LHCN-M2 (cell line): ENCODE measurements at regions not wholly inside any gene's neighbourhood (a gene's known extent, or its start where the extent isn't known, plus 50 kb on each side); places are given as distances from the start of the nearest gene placed in this dataset.
"Not testable (repeated sequence)": the region's sequence is repeated elsewhere in the genome, so short reads cannot be mapped to it uniquely, and the experiment has no call there.

Source experiments
- DNase-seq: peaks from one replicate; pipeline ENCODE4 v3.0.0-alpha.2; 2012; ENCODE audit warnings: low read depth

- no peak for DNase-seq
These were observed 614.1 kb upstream of the NECTIN3 start for GRCh38 chr3:110457508-110457907.

GRCh38 chr3:110459021-110459420 is 612.6 kb upstream of the NECTIN3 start:
- DNase-seq: peak; percentile 69

DNA sequence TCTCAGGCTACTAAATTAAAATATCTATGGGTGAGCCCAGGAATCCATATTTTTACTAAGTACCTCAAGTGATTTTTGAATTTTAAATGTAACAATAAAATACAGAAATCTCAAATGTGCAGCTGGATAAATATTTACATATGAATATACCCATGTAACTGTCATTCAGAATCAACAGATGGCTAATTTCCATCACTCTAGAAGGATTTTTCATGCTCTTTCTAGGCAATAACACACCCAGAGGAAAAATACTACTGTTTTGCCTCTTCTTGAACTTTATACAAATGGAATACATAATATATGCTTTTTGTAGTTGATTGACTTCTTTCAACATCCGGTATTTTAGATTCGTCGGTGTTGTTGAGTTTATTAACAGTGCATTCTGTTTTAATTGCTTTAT is 601.3 kb upstream of the NECTIN3 start:
- peak; percentile 26 for DNase-seq

- no peak for DNase-seq
These were observed 598.2 kb upstream of the NECTIN3 start for GRCh38 chr3:110473405-110473804.

DNA sequence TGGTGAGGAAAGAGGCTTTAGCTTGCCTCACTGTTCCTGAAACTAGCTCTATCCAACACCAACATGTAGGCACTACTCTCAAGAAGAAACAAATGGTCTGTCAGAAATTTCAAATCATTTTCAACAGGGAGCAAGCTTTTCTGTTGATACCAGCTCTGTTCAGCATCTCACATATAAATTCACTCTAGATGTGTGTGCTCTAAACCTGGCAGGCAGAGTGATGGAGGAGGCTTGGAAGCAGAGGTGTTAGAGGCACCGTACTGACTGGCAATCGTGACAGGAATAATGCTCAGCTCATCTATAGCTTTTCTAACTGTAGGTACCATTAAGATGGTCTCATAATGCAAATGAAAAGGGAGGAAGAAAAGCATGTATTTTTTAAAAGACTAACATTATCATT is 597.2 kb upstream of the NECTIN3 start:
- DNase-seq: no peak

DNA sequence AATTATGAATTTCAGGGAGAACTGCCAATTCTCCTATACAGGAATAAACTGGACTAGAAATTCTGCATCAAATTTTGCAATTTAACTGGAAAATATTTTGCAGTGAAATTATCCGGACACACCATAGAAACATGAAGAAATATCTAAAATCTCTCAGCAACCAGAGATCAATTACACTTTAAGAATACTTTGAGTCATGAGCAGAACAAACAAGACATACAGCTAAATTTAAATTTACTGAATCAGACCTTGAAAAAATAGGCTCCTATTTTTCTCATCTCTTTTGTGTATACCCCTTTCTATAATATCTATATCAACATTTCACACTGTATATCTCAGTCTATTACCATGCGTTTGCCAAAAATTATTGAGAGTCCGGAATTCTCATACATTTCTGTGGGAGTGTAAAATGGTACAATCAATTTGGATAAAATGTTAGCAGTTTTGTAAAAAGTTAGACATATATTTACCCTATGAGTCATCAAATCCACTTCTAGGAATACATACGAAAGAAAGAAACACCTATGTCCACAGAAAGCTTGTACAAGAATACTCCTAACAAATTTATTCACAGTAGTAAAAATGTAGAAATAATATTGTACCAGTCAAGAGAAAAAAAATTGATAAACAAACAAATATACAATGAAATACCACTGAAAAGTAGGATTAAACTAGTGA is 593.1 kb upstream of the NECTIN3 start:
- DNase-seq: no peak

DNA sequence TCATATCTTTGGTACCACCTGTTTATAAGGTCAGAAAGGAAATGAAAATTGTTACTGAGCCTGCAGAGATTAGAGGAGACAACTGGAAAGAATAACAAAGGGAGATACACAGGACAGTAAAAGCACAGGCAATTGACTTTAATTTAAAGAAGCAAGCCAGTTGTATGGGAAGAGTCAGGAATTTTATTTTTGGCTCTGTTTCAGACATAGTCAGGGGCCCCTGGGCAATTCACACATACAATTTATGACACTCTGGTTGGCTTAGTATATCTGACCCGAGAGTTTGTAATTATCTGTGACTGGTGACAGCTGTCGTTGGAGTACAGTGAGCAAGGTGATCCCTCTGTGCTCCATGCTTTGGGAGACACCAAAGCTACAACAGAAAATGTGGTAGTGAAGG is 591.9 kb upstream of the NECTIN3 start:
- peak; percentile 18 for DNase-seq

DNA sequence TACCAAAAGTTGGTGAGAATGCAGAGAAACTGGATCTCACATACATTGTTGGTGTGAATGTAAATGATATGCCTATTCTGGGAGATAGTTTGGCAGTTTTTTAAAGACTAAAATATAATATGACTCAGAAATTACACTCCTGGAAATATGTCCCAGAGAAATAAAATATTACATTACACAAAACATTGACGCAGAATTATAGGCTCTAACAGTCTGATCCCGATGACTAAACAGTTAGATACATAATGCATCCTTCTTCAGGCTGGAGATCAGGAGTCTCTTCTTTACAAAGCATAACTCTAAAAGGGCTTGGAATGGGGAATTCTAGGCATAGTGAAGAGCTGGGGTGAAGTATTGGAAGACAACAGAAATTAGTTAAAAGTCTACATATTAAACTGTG is 586.2 kb upstream of the NECTIN3 start:
- DNase-seq: peak; percentile 56

DNA sequence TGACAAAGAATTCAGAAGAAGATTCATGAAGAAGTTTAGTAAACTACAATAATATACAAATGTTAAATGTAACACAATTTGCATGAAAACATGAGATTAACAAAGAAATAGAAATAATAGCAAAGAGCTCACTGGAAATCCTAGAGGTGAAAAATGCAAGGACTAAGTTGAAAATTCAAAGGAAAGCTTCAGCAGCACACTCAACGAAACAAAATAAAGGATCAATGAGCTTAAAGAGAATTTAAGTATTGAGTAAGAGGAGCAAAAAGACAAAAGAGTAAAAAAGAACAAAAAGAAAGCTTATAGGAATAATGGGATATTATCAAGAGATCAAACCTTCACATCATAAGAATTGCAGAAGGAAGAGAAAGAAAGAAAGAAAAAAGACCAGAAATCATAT is 583.8 kb upstream of the NECTIN3 start:
- no peak for DNase-seq

- no peak for DNase-seq
These were observed 580.2 kb upstream of the NECTIN3 start for GRCh38 chr3:110491413-110491812.

- DNase-seq: no peak
These were observed 578.7 kb upstream of the NECTIN3 start for GRCh38 chr3:110492876-110493275.

DNA sequence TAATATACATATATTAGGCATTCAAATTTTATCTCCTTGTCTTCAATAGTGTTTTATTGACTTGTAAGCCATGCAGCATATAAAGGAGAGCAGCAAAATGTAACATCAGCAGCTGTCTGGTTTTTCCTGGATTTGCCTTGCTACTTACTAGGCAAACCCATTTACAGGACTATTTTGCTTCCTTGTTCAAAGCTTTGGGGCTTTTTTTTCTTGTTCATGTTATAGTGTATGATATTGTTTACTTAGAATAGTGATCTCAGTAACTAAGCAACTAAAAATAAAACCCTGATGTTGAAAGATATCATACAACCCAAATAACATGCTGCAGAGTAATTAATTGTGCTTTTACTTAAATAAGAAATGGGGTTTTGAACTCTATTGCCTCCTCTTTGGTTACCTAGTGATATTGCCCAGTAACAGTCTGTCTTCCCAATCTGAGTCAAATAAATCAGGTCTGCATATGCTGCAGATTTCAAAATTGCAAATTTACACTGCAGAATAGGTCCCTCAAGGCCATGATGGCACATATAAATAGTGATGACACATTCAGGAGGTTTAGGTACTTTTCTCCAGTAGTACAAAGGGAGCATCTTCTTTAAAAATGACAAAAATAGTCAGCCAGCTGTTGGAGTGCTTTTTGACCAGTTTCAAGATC is 578.1 kb upstream of the NECTIN3 start:
- no peak for DNase-seq

GRCh38 chr3:110494093-110494490 is 577.5 kb upstream of the NECTIN3 start:
- DNase-seq: no peak

GRCh38 chr3:110494728-110495127 is 576.9 kb upstream of the NECTIN3 start:
- DNase-seq: no peak

GRCh38 chr3:110495201-110495927 is 576.3 kb upstream of the NECTIN3 start:
- DNase-seq: no peak

- no peak for DNase-seq
These were observed 567.2 kb upstream of the NECTIN3 start for GRCh38 chr3:110504401-110504800.

DNA sequence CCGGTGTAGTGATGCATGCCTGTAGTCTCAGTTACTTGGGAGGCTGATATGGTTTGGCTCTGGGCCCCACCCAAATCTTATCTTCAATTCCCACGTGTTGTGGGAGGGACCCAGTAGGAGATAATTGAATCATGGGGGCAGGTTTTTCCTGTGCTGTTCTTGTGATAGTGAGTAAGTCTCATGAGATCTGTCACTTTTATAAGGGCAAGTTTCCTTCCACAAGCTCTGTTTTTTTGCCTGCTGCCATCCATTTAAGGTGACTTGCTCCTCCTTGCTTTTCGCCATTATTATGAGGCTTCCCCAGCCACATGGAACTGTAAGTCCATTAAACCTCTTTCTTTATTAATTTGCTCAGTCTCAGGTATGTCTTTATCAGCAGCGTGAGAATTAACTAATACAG is 566.7 kb upstream of the NECTIN3 start:
- no peak for DNase-seq

- DNase-seq: no peak
These were observed 564.7 kb upstream of the NECTIN3 start for GRCh38 chr3:110506890-110507289.

GRCh38 chr3:110507570-110507969 is 564.0 kb upstream of the NECTIN3 start:
- DNase-seq: not testable (repeated sequence)

DNA sequence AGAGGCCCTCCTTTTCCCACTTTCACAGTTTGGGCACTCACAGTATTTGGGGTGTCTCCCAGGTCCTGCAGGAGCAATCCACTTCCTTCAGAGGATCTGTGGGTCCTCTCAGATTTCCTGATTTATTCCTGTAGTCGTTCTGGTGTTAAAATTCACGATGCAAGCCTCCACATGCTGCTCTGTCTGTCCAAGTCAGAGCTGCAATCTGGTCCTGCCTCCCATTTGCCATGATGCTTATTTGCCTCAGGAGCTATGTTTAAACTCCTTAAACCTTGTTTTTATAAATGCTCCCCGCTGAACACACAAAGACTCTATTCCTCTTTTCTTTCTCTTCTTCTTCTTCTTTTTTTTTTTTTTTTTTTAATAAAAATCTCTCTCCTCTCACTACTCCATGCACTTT is 558.7 kb upstream of the NECTIN3 start:
- DNase-seq: no peak

GRCh38 chr3:110518031-110518430 is 553.6 kb upstream of the NECTIN3 start:
- no peak for DNase-seq

GRCh38 chr3:110519071-110519470 is 552.5 kb upstream of the NECTIN3 start:
- no peak for DNase-seq

- peak; percentile 78 for DNase-seq
These were observed 550.6 kb upstream of the NECTIN3 start for GRCh38 chr3:110521019-110521418.
